OCI-LY1 (cell line): ENCODE measurements at regions not wholly inside any gene's neighbourhood (a gene's known extent, or its start where the extent isn't known, plus 50 kb on each side); places are given as distances from the start of the nearest gene placed in this dataset.

Experiments used
- H2AFZ ChIP-seq: fragments of 200-600 bp; sonication (generic), shearing (Covaris generic); 2 replicates; pipeline ENCODE4 v1.6.0; 2014; ENCODE audit warnings: antibody characterized with exemption, mild to moderate bottlenecking, low read length
- H3F3A ChIP-seq: fragments of 200-600 bp; sonication (generic), shearing (Covaris generic); 2 replicates; pipeline ENCODE4 v1.6.0; 2014; ENCODE audit warnings: mild to moderate bottlenecking, antibody characterized with exemption, low read length, moderate library complexity; ENCODE audit not compliant: insufficient read depth
- H3K27ac ChIP-seq: fragments of 200-600 bp; sonication (generic); 2 replicates; pipeline ENCODE4 v1.5.1; 2014; ENCODE audit warnings: low read length, mixed run types, mild to moderate bottlenecking, low read depth; ENCODE audit not compliant: poor library complexity, severe bottlenecking
- H3K27me3 ChIP-seq: fragments of 200-600 bp; sonication (generic); 2 replicates; pipeline ENCODE4 v1.6.0; 2014; ENCODE audit warnings: antibody characterized with exemption, mild to moderate bottlenecking, low read length, moderate library complexity; ENCODE audit not compliant: insufficient read depth
- H3K36me3 ChIP-seq: fragments of 200-600 bp; sonication (generic); 2 replicates; pipeline ENCODE4 v1.6.1; 2014; ENCODE audit warnings: mild to moderate bottlenecking, antibody characterized with exemption, low read length, moderate library complexity, mixed read lengths; ENCODE audit not compliant: insufficient read depth
- H3K4me1 ChIP-seq: fragments of 200-600 bp; sonication (generic); 2 replicates; pipeline ENCODE4 v1.5.1; 2014; ENCODE audit warnings: mild to moderate bottlenecking, low read length, moderate library complexity; ENCODE audit not compliant: insufficient read depth, severe bottlenecking
- H3K4me2 ChIP-seq: fragments of 200-600 bp; sonication (generic), shearing (Covaris generic); 2 replicates; pipeline ENCODE4 v1.6.1; 2014; ENCODE audit warnings: low read length
- H3K4me3 ChIP-seq: fragments of 200-600 bp; sonication (generic); 2 replicates; pipeline ENCODE4 v1.5.1; 2014; ENCODE audit warnings: low read length, low read depth, mild to moderate bottlenecking, mixed read lengths; ENCODE audit not compliant: poor library complexity, severe bottlenecking
- H3K79me2 ChIP-seq: fragments of 200-600 bp; shearing (Covaris generic); 2 replicates; pipeline ENCODE4 v1.6.1; 2016; ENCODE audit warnings: mixed run types, low read length, mixed read lengths; ENCODE audit not compliant: insufficient read depth
- H3K9ac ChIP-seq: fragments of 200-600 bp; sonication (generic), shearing (Covaris generic); 2 replicates; pipeline ENCODE4 v1.6.1; 2014; ENCODE audit warnings: mild to moderate bottlenecking, low read length, mixed read lengths
- H3K9me2 ChIP-seq: fragments of 200-600 bp; sonication (generic), shearing (Covaris generic); 2 replicates; pipeline ENCODE4 v1.6.1; 2014; ENCODE audit warnings: low read depth, mild to moderate bottlenecking, low read length, mixed read lengths
- H3K9me3 ChIP-seq: fragments of 200-600 bp; shearing (Covaris generic); 2 replicates; pipeline ENCODE4 v1.6.1; 2014; ENCODE audit warnings: low read length, mixed read lengths
- H4K20me1 ChIP-seq: fragments of 200-600 bp; sonication (generic), shearing (Covaris generic); 2 replicates; pipeline ENCODE4 v1.6.0; 2016; ENCODE audit warnings: mild to moderate bottlenecking, low read length; ENCODE audit not compliant: insufficient read depth
- EZH2 ChIP-seq: fragments of 200-600 bp; sonication (generic), shearing (Covaris generic); IDR thresholded peaks from 2 replicates; pipeline ENCODE4 v1.8.0; 2017; ENCODE audit warnings: borderline replicate concordance, mixed run types, mild to moderate bottlenecking, antibody characterized with exemption, low read length, moderate library complexity, mixed read lengths
- TF ChIP-seq, protein P1 (sequence below): fragments of 200-600 bp; sonication (generic), shearing (Covaris generic); IDR thresholded peaks from 2 replicates; pipeline ENCODE4 v1.5.1; 2017; ENCODE audit warnings: mild to moderate bottlenecking, antibody characterized with exemption, low read length, moderate library complexity, mixed read lengths

DNA sequence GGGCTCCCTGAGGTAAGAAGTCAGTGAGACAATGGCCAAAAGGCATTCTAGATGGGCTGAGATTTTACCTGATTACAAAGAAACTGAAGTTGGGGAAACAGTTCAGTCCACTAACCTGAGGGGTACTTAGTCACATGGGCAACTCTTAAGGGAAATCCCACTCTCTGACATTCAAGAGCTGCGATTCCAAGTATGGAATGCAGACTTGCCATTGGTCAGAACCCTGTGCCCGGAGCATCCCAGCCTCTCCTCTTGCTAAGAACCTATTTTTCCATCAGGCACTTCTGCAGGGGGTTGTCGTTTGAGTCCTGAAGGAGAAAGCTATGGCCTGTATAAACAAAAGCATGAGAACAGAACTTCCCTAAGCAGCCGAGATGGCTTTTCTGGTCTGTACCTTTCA, 434.9 kb upstream of the DAB1 start:
- H3F3A ChIP-seq: no peaks in the 10 kb centered on the region
- no peaks in the 10 kb centered on the region for H3K9me3 ChIP-seq
- no peaks in the 10 kb centered on the region for H3K9me2 ChIP-seq
- no peaks in the 10 kb centered on the region for H3K36me3 ChIP-seq
- H3K9ac ChIP-seq: no peak overlapping the region
- no peak overlapping the region for H2AFZ ChIP-seq
- no peaks in the 10 kb centered on the region for H3K79me2 ChIP-seq
- H3K27ac ChIP-seq: no peak overlapping the region
- no peaks in the 10 kb centered on the region for H3K27me3 ChIP-seq
- no peaks in the 10 kb centered on the region for H4K20me1 ChIP-seq
- H3K4me1 ChIP-seq: no peaks in the 10 kb centered on the region
- no peak overlapping the region for H3K4me3 ChIP-seq
- TF ChIP-seq, protein P1, sequence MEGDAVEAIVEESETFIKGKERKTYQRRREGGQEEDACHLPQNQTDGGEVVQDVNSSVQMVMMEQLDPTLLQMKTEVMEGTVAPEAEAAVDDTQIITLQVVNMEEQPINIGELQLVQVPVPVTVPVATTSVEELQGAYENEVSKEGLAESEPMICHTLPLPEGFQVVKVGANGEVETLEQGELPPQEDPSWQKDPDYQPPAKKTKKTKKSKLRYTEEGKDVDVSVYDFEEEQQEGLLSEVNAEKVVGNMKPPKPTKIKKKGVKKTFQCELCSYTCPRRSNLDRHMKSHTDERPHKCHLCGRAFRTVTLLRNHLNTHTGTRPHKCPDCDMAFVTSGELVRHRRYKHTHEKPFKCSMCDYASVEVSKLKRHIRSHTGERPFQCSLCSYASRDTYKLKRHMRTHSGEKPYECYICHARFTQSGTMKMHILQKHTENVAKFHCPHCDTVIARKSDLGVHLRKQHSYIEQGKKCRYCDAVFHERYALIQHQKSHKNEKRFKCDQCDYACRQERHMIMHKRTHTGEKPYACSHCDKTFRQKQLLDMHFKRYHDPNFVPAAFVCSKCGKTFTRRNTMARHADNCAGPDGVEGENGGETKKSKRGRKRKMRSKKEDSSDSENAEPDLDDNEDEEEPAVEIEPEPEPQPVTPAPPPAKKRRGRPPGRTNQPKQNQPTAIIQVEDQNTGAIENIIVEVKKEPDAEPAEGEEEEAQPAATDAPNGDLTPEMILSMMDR: no peak
- TF ChIP-seq EZH2: no peak
- no peak overlapping the region for H3K4me2 ChIP-seq

DNA sequence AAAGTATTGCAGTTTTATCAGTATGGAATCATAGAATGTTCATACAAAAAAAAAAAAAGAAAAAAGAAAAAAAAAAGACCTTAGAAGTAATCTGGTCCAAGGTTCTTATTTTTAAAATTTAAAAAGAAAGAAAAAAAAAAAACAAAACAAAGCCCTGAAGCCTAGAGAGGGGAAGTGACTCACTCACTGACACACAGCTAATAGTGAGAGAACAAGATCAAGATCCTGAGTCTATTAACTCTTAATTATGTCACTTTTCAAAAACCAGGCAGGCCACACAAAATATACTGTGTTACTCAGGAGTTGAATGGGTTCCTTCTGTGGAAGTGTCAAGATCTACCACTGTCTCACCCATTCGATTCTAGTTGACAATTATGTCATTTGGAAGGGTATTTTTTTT, 433.9 kb upstream of the DAB1 start:
- no peaks in the 10 kb centered on the region for H3K27me3 ChIP-seq
- no peak for TF ChIP-seq EZH2
- TF ChIP-seq, protein P1: no peak

DNA sequence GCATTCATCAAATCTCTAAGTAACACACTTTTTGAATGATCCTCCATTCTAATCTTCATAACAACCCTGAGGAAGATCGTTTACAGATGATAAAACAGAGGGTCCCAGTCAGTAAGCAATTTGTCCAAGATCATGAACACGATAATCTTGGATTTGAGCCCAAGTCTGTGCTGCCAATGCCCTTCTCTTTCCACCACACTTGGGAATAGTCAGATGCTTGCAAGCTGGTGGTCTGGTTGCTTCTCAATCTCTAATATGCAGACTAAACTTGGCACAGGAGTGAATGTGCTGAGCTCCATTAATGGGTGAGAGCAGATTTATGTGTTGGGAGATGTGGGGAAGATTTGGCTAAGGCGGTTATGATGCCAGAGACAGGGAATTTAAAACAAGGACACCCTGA, 430.6 kb upstream of the DAB1 start:
- Histone ChIP-seq H3K9ac (no peak overlapping the region), H3K27me3 (no peaks in the 10 kb centered on the region), H3K9me3 (no peaks in the 10 kb centered on the region), H3K27ac (no peak overlapping the region), H2AFZ (no peak overlapping the region), H3K4me1 (no peaks in the 10 kb centered on the region), H3K4me3 (no peak overlapping the region), H3K36me3 (no peaks in the 10 kb centered on the region), H3K79me2 (no peaks in the 10 kb centered on the region), H4K20me1 (no peaks in the 10 kb centered on the region), H3K9me2 (no peaks in the 10 kb centered on the region), H3F3A (no peaks in the 10 kb centered on the region), H3K4me2 (no peak overlapping the region)
- TF ChIP-seq, protein P1: no peak
- no peak for TF ChIP-seq EZH2

More for the DNA sequence above, 433.9 kb upstream of the DAB1 start:
- Histone ChIP-seq H4K20me1 (no peaks in the 10 kb centered on the region), H3K4me2 (no peak overlapping the region), H3K9me2 (no peaks in the 10 kb centered on the region), H3K9ac (no peak overlapping the region), H3K36me3 (no peaks in the 10 kb centered on the region), H3K79me2 (no peaks in the 10 kb centered on the region), H2AFZ (no peak overlapping the region), H3K4me1 (no peaks in the 10 kb centered on the region), H3K4me3 (no peak overlapping the region), H3K27ac (no peak overlapping the region), H3F3A (no peaks in the 10 kb centered on the region), H3K9me3 (no peaks in the 10 kb centered on the region)
